ENCODE measurements at regions not wholly inside any gene's neighbourhood (a gene's known extent, or its start where the extent isn't known, plus 50 kb on each side); places are given as distances from the start of the nearest gene placed in this dataset.

DNA sequence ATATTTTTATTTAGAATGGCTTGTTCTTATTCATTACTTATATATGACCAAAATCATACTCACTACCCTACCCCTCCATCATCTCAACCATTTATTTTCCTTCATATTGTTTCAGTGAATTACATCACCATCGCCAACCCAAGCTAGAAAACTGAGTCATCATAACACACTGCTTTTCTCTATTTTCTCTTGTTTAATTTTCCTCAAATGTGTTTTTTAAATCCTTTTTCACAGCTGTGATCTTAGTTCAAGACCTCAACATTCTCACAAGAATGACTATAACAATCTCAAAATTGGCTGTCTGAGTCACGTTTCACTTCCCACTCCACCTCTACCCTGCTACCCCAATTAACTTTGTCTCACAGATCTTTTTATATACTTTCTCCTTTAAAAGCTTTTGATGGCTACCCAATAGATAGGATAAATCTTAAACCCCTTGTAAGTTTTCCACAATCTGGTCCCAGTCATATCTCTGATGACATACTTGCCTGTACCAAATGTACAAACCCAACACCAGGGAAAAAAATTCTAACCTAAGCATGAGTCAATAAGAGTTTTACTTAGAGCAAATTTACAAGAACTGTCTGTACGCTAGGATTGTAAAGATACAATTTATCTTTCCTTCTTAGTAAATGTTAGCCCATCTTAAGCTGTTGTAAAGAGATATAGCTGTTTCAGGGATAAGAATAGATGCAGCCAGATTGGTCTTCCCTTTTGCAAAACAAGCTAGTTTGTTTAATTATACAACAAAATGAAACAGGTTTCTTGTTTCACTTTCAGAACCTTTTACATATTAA, 635.1 kb upstream of the SLC39A10 start:
- Histone ChIP-seq H3K79me2 (ENCODE audit: control insufficient read depth, insufficient read depth, low read length) (no peaks in the 10 kb centered on the region), H3K36me3 (ENCODE audit: control insufficient read depth in 2 of 2, extremely low read depth in 1 of 2, insufficient read depth in 2 of 2, low read length in 2 of 2) (no peaks in the 10 kb centered on the region), H3K9me3 (replicated peaks; ENCODE audit: control insufficient read depth, insufficient read depth, low read length) (no peaks in the 10 kb centered on the region), H3K4me2 (ENCODE audit: insufficient read depth, low read length) (no peak overlapping the region), H2AFZ (ENCODE audit: low read depth, low read length) (no peak overlapping the region), H3K27ac (ENCODE audit: insufficient read depth, low read depth, low read length) (no peak overlapping the region), H4K20me1 (replicated peaks; ENCODE audit: control insufficient read depth, extremely low read depth, insufficient read depth, low read length) (no peaks in the 10 kb centered on the region), H3K9ac (replicated peaks; ENCODE audit: extremely low read depth, insufficient read depth, low read length) (no peak overlapping the region), H3K9me1 (replicated peaks; ENCODE audit: control insufficient read depth, extremely low read depth, insufficient read depth, low read length) (no peaks in the 10 kb centered on the region), H3K4me3 (replicated peaks in 1 of 3; ENCODE audit: insufficient read depth in 1 of 3, low read depth in 1 of 3, low read length in 3 of 3) (no peak overlapping the region), H3K4me1 (ENCODE audit: control insufficient read depth, extremely low read depth, insufficient read depth, low read length) (no peaks in the 10 kb centered on the region), H3K27me3 (ENCODE audit: control insufficient read depth in 2 of 2, insufficient read depth in 2 of 2, low read length in 2 of 2) (no peaks in the 10 kb centered on the region)
- POLR2A ChIA-PET = no interaction called here
- CTCF ChIA-PET = no interaction called here
- no TSS peak for BruUV-seq (replicated peaks)
- intact Hi-C loops (cut with micrococcal nuclease) = no loop called here
- FAIRE-seq (no peak), DNase-seq (ENCODE audit: low read depth, low spot score) (no peak)
- dilution Hi-C loops (cut with MboI; ENCODE audit: extremely low pct_ligation_motif_present, low sequenced_read_pairs) = no loop called here
- TF ChIP-seq JUN (IDR thresholded peaks at IDR 0.05; ENCODE audit: borderline replicate concordance, insufficient read depth, insufficient read length, low read depth) (no peak), POLR2A (IDR thresholded peaks at IDR 0.05; ENCODE audit: low read depth, low read length) (no peak), GATA2 (IDR thresholded peaks at IDR 0.05; ENCODE audit: insufficient read depth, insufficient read length, low read depth, low read length) (no peak), FOS (IDR thresholded peaks at IDR 0.05; ENCODE audit: borderline replicate concordance, insufficient read depth, low read length) (no peak), MYC (IDR thresholded peaks at IDR 0.05; ENCODE audit: low read depth, low read length) (no peak), MAX (IDR thresholded peaks at IDR 0.05; ENCODE audit: insufficient read depth, insufficient read length) (no peak), EZH2 (IDR thresholded peaks at IDR 0.05; ENCODE audit: borderline replicate concordance, low read depth, low read length, severe bottlenecking) (no peak), POLR2AphosphoS5 (IDR thresholded peaks at IDR 0.05; ENCODE audit: insufficient read depth, low read depth, low read length) (no peak)
- TF ChIP-seq, protein P1, sequence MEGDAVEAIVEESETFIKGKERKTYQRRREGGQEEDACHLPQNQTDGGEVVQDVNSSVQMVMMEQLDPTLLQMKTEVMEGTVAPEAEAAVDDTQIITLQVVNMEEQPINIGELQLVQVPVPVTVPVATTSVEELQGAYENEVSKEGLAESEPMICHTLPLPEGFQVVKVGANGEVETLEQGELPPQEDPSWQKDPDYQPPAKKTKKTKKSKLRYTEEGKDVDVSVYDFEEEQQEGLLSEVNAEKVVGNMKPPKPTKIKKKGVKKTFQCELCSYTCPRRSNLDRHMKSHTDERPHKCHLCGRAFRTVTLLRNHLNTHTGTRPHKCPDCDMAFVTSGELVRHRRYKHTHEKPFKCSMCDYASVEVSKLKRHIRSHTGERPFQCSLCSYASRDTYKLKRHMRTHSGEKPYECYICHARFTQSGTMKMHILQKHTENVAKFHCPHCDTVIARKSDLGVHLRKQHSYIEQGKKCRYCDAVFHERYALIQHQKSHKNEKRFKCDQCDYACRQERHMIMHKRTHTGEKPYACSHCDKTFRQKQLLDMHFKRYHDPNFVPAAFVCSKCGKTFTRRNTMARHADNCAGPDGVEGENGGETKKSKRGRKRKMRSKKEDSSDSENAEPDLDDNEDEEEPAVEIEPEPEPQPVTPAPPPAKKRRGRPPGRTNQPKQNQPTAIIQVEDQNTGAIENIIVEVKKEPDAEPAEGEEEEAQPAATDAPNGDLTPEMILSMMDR (IDR thresholded peaks at IDR 0.05; ENCODE audit: extremely low read depth in 1 of 2, insufficient read depth in 1 of 2, low read depth in 1 of 2, low read length in 2 of 2) = no peak

All from endothelial cell of umbilical vein (primary cell).